ENCODE measurements at regions not wholly inside any gene's neighbourhood (a gene's known extent, or its start where the extent isn't known, plus 50 kb on each side); places are given as distances from the start of the nearest gene placed in this dataset.

DNA sequence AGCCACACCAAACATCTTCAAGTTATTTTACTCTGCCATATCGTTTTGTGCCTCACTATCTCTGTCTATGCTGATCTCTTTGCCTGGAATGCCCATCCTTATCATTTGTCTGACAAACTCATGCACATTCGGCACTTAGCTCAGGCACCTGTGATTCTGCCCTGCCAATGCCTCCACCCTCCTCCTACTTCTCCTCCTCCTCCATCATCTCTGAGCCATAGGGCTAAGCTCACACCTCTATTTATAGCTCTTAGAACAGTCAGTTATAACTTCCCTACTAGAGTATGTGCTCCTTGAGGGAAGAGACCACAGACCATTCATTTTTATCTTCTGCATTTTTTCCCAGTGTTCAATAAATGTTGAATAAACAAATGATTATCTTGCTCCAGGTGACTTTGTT lies 51.2 kb upstream of the CDK13 start:
- no peak overlapping the region for H3K27ac ChIP-seq (replicated peaks)
- H3K27me3 ChIP-seq (ENCODE audit: insufficient read depth, poor library complexity, severe bottlenecking), result no peaks in the 10 kb centered on the region
- TF ChIP-seq GABPA (IDR thresholded peaks at IDR 0.05; ENCODE audit: low read depth), result no peak
- TF ChIP-seq, protein P1, sequence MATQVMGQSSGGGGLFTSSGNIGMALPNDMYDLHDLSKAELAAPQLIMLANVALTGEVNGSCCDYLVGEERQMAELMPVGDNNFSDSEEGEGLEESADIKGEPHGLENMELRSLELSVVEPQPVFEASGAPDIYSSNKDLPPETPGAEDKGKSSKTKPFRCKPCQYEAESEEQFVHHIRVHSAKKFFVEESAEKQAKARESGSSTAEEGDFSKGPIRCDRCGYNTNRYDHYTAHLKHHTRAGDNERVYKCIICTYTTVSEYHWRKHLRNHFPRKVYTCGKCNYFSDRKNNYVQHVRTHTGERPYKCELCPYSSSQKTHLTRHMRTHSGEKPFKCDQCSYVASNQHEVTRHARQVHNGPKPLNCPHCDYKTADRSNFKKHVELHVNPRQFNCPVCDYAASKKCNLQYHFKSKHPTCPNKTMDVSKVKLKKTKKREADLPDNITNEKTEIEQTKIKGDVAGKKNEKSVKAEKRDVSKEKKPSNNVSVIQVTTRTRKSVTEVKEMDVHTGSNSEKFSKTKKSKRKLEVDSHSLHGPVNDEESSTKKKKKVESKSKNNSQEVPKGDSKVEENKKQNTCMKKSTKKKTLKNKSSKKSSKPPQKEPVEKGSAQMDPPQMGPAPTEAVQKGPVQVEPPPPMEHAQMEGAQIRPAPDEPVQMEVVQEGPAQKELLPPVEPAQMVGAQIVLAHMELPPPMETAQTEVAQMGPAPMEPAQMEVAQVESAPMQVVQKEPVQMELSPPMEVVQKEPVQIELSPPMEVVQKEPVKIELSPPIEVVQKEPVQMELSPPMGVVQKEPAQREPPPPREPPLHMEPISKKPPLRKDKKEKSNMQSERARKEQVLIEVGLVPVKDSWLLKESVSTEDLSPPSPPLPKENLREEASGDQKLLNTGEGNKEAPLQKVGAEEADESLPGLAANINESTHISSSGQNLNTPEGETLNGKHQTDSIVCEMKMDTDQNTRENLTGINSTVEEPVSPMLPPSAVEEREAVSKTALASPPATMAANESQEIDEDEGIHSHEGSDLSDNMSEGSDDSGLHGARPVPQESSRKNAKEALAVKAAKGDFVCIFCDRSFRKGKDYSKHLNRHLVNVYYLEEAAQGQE (IDR thresholded peaks at IDR 0.05; ENCODE audit: insufficient replicate concordance, low read depth), result no peak
- TF ChIP-seq, protein P2, sequence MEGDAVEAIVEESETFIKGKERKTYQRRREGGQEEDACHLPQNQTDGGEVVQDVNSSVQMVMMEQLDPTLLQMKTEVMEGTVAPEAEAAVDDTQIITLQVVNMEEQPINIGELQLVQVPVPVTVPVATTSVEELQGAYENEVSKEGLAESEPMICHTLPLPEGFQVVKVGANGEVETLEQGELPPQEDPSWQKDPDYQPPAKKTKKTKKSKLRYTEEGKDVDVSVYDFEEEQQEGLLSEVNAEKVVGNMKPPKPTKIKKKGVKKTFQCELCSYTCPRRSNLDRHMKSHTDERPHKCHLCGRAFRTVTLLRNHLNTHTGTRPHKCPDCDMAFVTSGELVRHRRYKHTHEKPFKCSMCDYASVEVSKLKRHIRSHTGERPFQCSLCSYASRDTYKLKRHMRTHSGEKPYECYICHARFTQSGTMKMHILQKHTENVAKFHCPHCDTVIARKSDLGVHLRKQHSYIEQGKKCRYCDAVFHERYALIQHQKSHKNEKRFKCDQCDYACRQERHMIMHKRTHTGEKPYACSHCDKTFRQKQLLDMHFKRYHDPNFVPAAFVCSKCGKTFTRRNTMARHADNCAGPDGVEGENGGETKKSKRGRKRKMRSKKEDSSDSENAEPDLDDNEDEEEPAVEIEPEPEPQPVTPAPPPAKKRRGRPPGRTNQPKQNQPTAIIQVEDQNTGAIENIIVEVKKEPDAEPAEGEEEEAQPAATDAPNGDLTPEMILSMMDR (IDR thresholded peaks at IDR 0.05; ENCODE audit: insufficient read depth, low read length), result no peak
- no peak for TF ChIP-seq SPI1 (IDR thresholded peaks at IDR 0.05; ENCODE audit: borderline replicate concordance, low read depth)
- no peak for TF ChIP-seq POLR2AphosphoS5 (IDR thresholded peaks at IDR 0.05; ENCODE audit: low read depth)
- H3K4me3 ChIP-seq (replicated peaks; ENCODE audit: insufficient read depth, low read length), result no peak overlapping the region
- DNase-seq (ENCODE audit: low read depth in 1 of 2, low spot score in 1 of 2), result no peak

All from HL-60 (cell line).